Cardiac fibroblast (primary cell): ENCODE measurements at regions not wholly inside any gene's neighbourhood (a gene's known extent, or its start where the extent isn't known, plus 50 kb on each side); places are given as distances from the start of the nearest gene placed in this dataset.

Source experiments
- DNase-seq, 2 donors: peaks; one replicate each; pipeline versions ENCODE4 v3.0.0 to v3.0.0-alpha.2; 2010; ENCODE audit warnings: low read depth in 2 of 2
- H3K4me3 ChIP-seq, 2 donors: replicated peaks in 1 of 2; 1 replicate in 1 of 2; 2 replicates in 1 of 2; pipeline ENCODE4 v1.5.1; 2011; ENCODE audit warnings: low read depth in 2 of 2, low read length in 2 of 2, mild to moderate bottlenecking in 2 of 2, moderate library complexity in 1 of 2
- TF ChIP-seq, protein P1 (sequence below): IDR thresholded peaks from one replicate; pipeline ENCODE4 v1.5.1; 2011; ENCODE audit warnings: low read depth, mild to moderate bottlenecking, low read length, inconsistent platforms

DNA sequence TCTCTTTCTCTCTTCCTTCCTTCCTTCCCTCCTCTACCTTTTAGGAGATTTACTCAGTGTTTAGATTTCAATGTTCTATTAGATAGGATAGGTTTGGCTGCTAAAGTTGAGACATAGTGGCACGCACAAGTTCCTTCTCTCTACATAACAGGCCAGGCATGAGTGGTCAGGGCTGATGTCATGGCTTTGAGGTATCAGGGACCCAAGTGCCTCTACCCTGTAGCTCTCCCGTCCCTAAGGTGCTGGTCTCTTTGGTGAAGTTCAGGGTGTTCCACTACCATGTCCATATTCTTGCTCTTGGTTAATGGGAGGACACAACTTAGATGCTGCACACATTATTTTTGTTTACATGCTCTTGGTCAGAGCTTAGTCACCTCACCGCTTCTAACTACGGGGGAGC, 245.3 kb downstream of the QKI start:
- no peak for DNase-seq
- TF ChIP-seq, protein P1, sequence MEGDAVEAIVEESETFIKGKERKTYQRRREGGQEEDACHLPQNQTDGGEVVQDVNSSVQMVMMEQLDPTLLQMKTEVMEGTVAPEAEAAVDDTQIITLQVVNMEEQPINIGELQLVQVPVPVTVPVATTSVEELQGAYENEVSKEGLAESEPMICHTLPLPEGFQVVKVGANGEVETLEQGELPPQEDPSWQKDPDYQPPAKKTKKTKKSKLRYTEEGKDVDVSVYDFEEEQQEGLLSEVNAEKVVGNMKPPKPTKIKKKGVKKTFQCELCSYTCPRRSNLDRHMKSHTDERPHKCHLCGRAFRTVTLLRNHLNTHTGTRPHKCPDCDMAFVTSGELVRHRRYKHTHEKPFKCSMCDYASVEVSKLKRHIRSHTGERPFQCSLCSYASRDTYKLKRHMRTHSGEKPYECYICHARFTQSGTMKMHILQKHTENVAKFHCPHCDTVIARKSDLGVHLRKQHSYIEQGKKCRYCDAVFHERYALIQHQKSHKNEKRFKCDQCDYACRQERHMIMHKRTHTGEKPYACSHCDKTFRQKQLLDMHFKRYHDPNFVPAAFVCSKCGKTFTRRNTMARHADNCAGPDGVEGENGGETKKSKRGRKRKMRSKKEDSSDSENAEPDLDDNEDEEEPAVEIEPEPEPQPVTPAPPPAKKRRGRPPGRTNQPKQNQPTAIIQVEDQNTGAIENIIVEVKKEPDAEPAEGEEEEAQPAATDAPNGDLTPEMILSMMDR: no peak
- H3K4me3 ChIP-seq: no peak overlapping the region

DNA sequence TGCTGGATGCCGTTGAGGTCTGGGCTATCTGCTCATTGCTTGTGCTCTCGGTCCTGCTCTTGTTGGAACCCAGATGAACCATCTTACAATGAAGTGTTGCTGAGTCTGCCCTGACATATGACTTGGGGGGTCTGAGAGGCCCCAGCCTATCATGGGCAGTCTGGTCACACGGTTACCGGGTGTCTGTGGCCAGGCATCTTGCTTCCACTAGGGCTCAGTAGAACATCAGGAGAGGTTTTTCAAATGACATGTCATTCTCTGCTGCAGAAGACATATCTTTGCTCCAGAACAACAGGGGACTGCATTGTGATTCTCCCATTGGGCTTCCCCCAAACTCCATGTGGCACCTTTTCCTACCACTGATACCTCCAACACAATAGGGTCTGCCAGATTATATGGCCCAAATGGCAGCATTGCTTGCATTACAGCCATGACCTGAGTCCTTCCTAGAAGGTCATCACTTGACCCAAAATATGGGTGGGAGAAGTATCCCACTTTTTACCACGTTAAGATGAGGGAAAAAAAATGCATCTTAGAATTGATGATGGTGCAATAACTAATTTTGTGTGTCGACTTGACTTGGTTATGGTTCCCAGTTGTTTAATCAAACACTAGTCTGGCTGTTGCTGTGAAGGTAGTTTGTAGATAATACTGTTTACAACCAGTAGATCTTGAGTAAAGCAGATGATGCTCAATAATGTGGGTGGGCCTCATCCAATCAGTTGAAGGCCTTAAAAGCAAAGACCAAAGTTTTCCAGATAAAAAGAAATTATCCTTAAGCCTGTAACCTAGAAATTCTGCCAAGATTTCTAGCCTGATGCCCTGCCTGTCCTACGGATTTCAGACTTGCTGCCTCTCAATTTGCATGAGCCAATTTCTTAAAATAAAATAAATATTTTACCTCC, 241.0 kb downstream of the QKI start:
- no peak overlapping the region for H3K4me3 ChIP-seq
- no peak for DNase-seq
- TF ChIP-seq, protein P1: no peak

DNA sequence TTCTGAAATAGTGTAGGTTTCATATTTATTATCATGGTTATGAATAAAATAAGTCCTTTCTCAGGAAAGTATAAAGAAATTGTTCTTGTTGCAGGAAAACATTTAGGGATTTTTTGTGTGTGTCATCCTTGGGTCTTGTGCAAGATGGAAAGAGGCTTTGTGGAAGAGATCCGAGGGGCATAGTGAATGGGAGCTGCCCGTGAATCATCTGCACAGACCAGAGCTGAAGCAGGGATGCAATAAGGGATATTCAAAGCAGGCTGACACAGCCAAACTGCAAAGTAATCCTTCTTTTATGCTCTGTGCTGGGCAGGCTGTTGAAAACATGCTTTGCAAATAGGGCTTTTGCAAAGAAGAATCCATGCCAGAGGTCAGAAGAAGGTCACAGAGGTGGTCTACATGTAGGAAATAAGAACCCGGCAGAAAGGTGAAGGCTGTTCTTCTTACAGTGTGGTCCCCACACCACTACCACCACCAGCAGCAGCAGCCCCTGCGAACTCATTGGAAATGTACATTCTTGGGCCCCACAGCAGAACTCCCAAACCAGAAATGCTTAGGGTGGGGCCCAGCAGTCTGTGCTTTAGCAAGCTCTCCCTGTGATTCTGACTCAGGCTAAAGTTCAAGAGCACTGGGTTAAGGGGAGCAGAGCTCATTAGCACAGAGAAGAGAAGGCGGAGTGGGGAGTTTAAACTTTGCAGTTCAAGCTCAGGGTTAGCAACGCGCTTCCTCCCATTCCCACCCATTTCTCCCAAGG, 237.6 kb downstream of the QKI start:
- DNase-seq: peak in 1 of 2 donors; percentile 2
- TF ChIP-seq, protein P1: no peak
- no peak overlapping the region for H3K4me3 ChIP-seq

DNA sequence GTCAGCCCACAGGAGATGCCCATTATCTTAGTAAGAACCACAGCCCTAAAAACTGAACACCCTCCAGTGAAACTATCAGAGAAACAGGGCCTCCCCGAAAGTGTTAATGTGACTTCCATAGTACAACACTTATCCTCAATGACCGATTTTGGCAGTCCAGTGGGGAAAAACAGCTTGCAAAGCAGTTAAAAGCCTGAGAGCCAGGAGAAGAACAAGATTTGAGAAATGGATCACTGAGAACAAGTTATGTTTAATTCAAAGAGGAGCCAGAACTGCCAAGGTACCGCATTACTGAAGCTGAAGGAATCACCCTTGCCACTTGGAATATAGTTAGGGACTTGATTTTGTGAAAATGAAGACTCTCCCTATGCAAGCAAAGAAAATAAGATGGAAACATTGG, 236.9 kb downstream of the QKI start:
- no peak for DNase-seq
- H3K4me3 ChIP-seq: no peak overlapping the region
- TF ChIP-seq, protein P1: no peak

GRCh38 chr6:163648868-163649267, 234.3 kb downstream of the QKI start:
- no peak for DNase-seq
- H3K4me3 ChIP-seq: no peak overlapping the region
- TF ChIP-seq, protein P1: no peak

GRCh38 chr6:163647624-163648023, 233.1 kb downstream of the QKI start:
- no peak for DNase-seq
- TF ChIP-seq, protein P1: no peak
- H3K4me3 ChIP-seq: no peak overlapping the region
